Right cardiac atrium (tissue), 5 donors: ENCODE measurements at regions not wholly inside any gene's neighbourhood (a gene's known extent, or its start where the extent isn't known, plus 50 kb on each side); places are given as distances from the start of the nearest gene placed in this dataset.

Experiments
- ATAC-seq, 2 donors: fragments of 200-7000 bp; cut with Tn5 transposase; one replicate each; pipeline versions ENCODE4 v1.8.0 to v1.9.1; 2020; ENCODE audit warnings: moderate library complexity in 2 of 2, mild to moderate bottlenecking in 1 of 2
- DNase-seq, 3 donors: peaks; one replicate each; pipeline ENCODE4 v3.0.0-alpha.2; 2020
- H3K27ac ChIP-seq: one replicate; pipeline ENCODE4 v1.5.1; 2013; ENCODE audit warnings: mild to moderate bottlenecking, low read length, control low read depth, moderate library complexity
- H3K27me3 ChIP-seq: one replicate; pipeline ENCODE4 v1.6.1; 2013; ENCODE audit not compliant: control insufficient read depth, insufficient read depth
- H3K4me1 ChIP-seq: one replicate; pipeline ENCODE4 v1.6.1; 2013; ENCODE audit warnings: low read length; ENCODE audit not compliant: control insufficient read depth, insufficient read depth
- H3K4me3 ChIP-seq: one replicate; pipeline ENCODE4 v1.5.1; 2013; ENCODE audit warnings: low read length, control low read depth
- H3K9me3 ChIP-seq: one replicate; pipeline ENCODE4 v1.6.1; 2013; ENCODE audit warnings: low read length; ENCODE audit not compliant: control insufficient read depth
- WGBS: extraction: QIAGEN DNeasy Blood & Tissue Kit; methylation state at CpG from one replicate; pipeline ENCODE4 v1.1.7; 2013; 5-methylcytosine and 5-hydroxymethylcytosine counted together
- intact Hi-C, 4 donors: fragments of 100-400 bp; cut with DNase I; formaldehyde crosslinking; loops; one replicate each; pipeline versions ENCODE4 v1.11.0 to v1.14.0; 2022 to 2023
- donor health status: healthy with polysubstance abuse.
- donor health status: DM: no; HTN: yes; CAD: no.
- donor health status: DM: no; HTN: no; CAD: no.
- donor health status: DM: no; HTN: yes; CAD: no; lungs with severe emphysema.
- donor health status: DM: yes; HTN: yes; CAD: no.

GRCh38 chr3:11917051-11917450 is 70.4 kb upstream of the TAMM41 start:
- Histone ChIP-seq H3K27ac (no peak overlapping the region), H3K27me3 (no peaks in the 10 kb centered on the region), H3K9me3 (no peaks in the 10 kb centered on the region), H3K4me1 (no peaks in the 10 kb centered on the region), H3K4me3 (no peak overlapping the region)
- DNase-seq = no peak
- 91% methylated on average over 11 of the region's 11 CpGs for WGBS
- ATAC-seq = no peak
- intact Hi-C loops = loop anchor here in 1 of 4 donors (10.0 kb wide), 1 partner anchor 958 kb away; no protein-coding TSS in a partner anchor

DNA sequence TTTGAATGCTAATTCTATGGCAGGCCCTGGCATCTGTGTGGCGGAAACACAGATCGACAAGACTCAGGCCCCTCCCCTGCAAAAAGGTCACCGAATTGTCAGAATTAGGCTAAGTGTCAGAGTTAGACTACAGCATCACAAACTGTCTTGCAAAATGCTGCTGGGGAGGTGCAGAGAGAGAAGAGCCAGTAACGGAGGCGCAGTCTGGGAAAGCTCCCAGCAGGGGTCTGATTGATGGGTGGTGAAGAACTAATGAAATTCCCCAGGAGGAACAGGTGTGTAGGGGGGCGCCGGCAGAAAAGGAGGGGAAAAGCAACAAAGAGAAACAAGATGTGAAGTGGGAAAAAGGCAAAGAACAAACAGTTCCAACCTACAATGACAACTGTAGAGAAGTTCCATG is 72.7 kb upstream of the TAMM41 start:
- intact Hi-C loops = loop anchor here in 1 of 4 donors (10.0 kb wide), 1 partner anchor 955 kb away; no protein-coding TSS in a partner anchor
- no peaks in the 10 kb centered on the region for H3K4me1 ChIP-seq
- DNase-seq = no peak
- no peak for ATAC-seq
- H3K4me3 ChIP-seq = no peak overlapping the region
- H3K9me3 ChIP-seq = no peaks in the 10 kb centered on the region
- WGBS = 47% methylated on average over 7 of the region's 7 CpGs
- no peaks in the 10 kb centered on the region for H3K27me3 ChIP-seq
- no peak overlapping the region for H3K27ac ChIP-seq

GRCh38 chr3:11924518-11924917 is 77.8 kb upstream of the TAMM41 start:
- no peaks in the 10 kb centered on the region for H3K27me3 ChIP-seq
- ATAC-seq (no peak), DNase-seq (no peak)
- no peaks in the 10 kb centered on the region for H3K9me3 ChIP-seq
- 68% methylated on average over 2 of the region's 2 CpGs for WGBS
- no peak overlapping the region for H3K27ac ChIP-seq
- no peaks in the 10 kb centered on the region for H3K4me1 ChIP-seq
- intact Hi-C loops = no loop called here
- no peak overlapping the region for H3K4me3 ChIP-seq

DNA sequence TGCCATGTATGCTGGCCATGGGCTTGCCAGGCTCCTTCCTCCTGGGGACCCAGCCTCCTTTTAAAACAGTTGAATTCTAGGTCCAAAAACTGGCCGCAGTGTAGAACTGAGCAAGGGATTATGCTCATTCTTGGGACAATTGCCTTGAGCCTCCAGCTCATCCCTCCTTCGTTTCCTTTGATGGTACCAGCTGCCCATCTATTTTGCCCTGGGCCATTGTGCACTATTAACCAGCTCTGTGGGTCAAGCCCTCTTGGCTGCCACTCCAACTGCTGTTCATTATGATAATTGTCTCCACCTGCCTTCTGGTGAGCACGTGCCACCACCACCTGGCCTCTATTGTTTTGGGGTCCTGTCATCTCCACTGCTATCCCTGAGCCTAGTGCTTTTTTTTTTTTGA is 75.8 kb upstream of the SYN2 start:
- no peaks in the 10 kb centered on the region for H3K4me1 ChIP-seq
- ATAC-seq = no peak
- no peak overlapping the region for H3K27ac ChIP-seq
- DNase-seq = no peak
- H3K27me3 ChIP-seq = no peaks in the 10 kb centered on the region
- H3K4me3 ChIP-seq = no peak overlapping the region
- intact Hi-C loops = no loop called here
- 86% methylated on average over 3 of the region's 3 CpGs for WGBS
- H3K9me3 ChIP-seq = no peaks in the 10 kb centered on the region

DNA sequence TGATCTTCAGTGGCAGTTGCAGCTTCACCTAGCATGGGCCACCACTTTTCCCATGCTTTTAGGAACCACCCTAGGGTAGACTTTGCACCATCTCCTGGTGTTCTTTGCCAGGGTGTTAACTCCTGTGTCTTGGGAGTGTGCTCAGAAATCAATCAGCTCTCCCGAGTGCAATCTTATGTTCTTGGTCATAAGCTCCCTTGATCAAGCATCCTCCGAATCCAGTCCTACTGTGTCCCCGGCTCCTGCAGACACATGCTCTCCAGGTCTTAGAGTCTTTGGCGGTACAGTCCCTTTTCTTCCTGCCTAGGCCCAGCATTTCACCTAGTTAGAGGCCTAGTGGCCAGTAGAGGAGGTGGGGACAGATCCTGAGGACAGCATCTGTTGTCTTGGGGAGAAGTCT is 74.7 kb upstream of the SYN2 start:
- intact Hi-C loops = no loop called here
- ATAC-seq = no peak
- no peak overlapping the region for H3K4me3 ChIP-seq
- H3K4me1 ChIP-seq = no peaks in the 10 kb centered on the region
- H3K27ac ChIP-seq = no peak overlapping the region
- 85% methylated on average over 4 of the region's 4 CpGs for WGBS
- no peak for DNase-seq
- H3K27me3 ChIP-seq = no peaks in the 10 kb centered on the region
- no peaks in the 10 kb centered on the region for H3K9me3 ChIP-seq

DNA sequence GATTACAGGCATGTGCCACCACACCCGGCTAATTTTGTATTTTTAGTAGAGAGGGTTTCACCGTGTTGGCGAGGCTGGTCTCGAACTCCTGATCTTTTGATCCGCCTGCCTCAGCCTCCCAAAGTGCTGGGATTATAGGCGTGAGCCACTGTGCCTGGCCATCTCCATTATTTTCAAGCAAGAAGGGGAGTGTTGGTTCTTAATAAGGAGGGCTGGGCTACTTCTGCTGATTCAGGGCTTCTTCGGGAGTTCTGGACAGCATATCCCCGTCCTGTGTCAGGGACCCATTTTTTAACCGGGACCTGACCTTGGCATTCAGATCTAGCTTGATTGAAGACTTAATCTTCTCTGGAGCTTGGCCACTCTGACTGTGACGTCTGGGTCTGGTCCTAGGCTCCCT is 74.1 kb upstream of the SYN2 start:
- Histone ChIP-seq H3K27me3 (no peaks in the 10 kb centered on the region), H3K4me3 (no peak overlapping the region)
- intact Hi-C loops = no loop called here

GRCh38 chr3:11932636-11933035 is 71.6 kb upstream of the SYN2 start:
- DNase-seq (no peak), ATAC-seq (no peak)
- whole genome bisulfite sequencing = 81% methylated on average over 3 of the region's 3 CpGs
- intact Hi-C loops = no loop called here
- Histone ChIP-seq H3K4me1 (no peaks in the 10 kb centered on the region), H3K4me3 (no peak overlapping the region), H3K27me3 (no peaks in the 10 kb centered on the region), H3K27ac (no peak overlapping the region), H3K9me3 (no peaks in the 10 kb centered on the region)

More for the DNA sequence above, 74.1 kb upstream of the SYN2 start:
- ATAC-seq = no peak
- Histone ChIP-seq H3K4me1 (no peaks in the 10 kb centered on the region), H3K9me3 (no peaks in the 10 kb centered on the region), H3K27ac (no peak overlapping the region)
- WGBS = 82% methylated on average over 10 of the region's 10 CpGs
- DNase-seq = no peak

- ATAC-seq (no peak), DNase-seq (no peak)
- 68% methylated on average over 9 of the region's 9 CpGs for WGBS
- Histone ChIP-seq H3K4me1 (no peaks in the 10 kb centered on the region), H3K27ac (no peak overlapping the region), H3K4me3 (no peak overlapping the region), H3K9me3 (no peaks in the 10 kb centered on the region), H3K27me3 (no peaks in the 10 kb centered on the region)
- intact Hi-C loops = no loop called here
Observed at GRCh38 chr3:11933529-11933928, 70.7 kb upstream of the SYN2 start.

DNA sequence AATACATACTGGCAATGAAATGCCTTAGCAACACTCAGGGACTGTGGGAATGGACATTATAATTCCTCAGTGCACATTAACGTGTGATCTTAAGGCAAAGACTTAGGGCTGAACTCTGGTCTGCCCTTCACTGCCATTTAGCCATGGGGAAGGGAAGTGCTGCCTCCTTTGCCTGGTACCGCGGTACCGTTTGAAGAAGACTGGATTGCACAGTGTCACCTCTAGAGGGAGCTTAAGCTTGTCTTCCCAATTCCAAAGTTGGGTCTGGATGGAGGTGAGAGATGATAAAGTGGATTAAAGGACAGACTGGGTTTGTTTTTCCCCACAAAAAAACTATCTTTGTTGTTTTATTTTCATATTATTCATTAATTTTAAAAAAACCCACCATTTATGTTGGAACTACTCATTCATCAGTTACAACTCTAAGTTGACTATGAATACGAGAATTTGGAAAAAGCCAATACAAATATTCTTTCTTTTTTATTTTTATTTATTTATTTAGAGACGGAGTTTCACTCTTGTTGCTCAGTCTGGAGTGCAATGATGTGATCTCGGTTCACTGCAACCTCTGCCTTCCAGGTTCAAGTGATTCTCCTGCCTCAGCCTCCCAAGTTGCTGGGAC is 60.0 kb upstream of the SYN2 start:
- intact Hi-C loops = no loop called here
- Histone ChIP-seq H3K4me1 (no peaks in the 10 kb centered on the region), H3K27me3 (no peaks in the 10 kb centered on the region), H3K27ac (no peak overlapping the region), H3K4me3 (no peak overlapping the region), H3K9me3 (no peaks in the 10 kb centered on the region)
- ATAC-seq = peak; percentile 55 to 74
- no peak for DNase-seq
- WGBS = 21% methylated on average over 7 of the region's 7 CpGs

- H3K27ac ChIP-seq = no peak overlapping the region
- 81% methylated on average over 3 of the region's 3 CpGs for WGBS
- intact Hi-C loops = no loop called here
- no peaks in the 10 kb centered on the region for H3K27me3 ChIP-seq
- no peak overlapping the region for H3K4me3 ChIP-seq
- ATAC-seq = no peak
- H3K4me1 ChIP-seq = no peaks in the 10 kb centered on the region
- H3K9me3 ChIP-seq = no peaks in the 10 kb centered on the region
- DNase-seq = no peak
Observed at GRCh38 chr3:11948331-11948730, 55.9 kb upstream of the SYN2 start.

DNA sequence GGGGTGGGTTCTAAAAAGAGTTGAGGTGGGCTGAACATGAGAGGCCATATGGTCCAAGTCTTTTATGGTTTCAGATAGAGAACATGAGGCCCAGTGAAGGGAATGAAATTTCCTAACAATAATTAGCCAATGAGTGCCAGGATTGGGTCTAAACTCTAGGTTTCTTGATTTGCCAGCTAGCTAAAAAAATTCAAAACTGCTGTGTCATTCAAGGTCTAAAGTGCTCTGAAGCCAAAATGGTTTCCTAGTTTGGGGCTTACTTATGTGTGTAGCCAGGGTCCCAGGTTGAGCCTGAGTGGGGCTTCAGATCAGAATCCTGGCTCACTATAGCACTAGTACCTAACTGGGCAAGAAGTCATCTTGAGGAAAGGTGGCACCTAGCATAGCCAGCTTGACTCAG is 55.3 kb upstream of the SYN2 start:
- no peak for DNase-seq
- Histone ChIP-seq H3K4me3 (no peak overlapping the region), H3K27ac (no peak overlapping the region), H3K27me3 (no peaks in the 10 kb centered on the region), H3K9me3 (no peaks in the 10 kb centered on the region), H3K4me1 (no peaks in the 10 kb centered on the region)
- ATAC-seq = no peak
- intact Hi-C loops = no loop called here

GRCh38 chr3:11949351-11949750 is 54.8 kb upstream of the SYN2 start:
- 82% methylated on average over 3 of the region's 3 CpGs for WGBS
- intact Hi-C loops = no loop called here

More at GRCh38 chr3:11949351-11949750, 54.8 kb upstream of the SYN2 start:
- DNase-seq (no peak), ATAC-seq (no peak)
- Histone ChIP-seq H3K4me3 (no peak overlapping the region), H3K27me3 (no peaks in the 10 kb centered on the region), H3K27ac (no peak overlapping the region), H3K9me3 (no peaks in the 10 kb centered on the region), H3K4me1 (no peaks in the 10 kb centered on the region)
